Cardiac muscle cell (in vitro differentiated cells and primary cell): ENCODE measurements at regions not wholly inside any gene's neighbourhood (a gene's known extent, or its start where the extent isn't known, plus 50 kb on each side); places are given as distances from the start of the nearest gene placed in this dataset.

Experiments
- DNase-seq, 2 donors: peaks; one replicate each; pipeline versions ENCODE4 v3.0.0 to v3.0.0-alpha.2; 2010 to 2017; ENCODE audit warnings: low read depth in 1 of 2, low spot score in 1 of 2
- H3K27ac ChIP-seq: fragments of 200-600 bp; sonication (generic); 2 replicates; pipeline ENCODE4 v1.5.1; 2016
- H3K27me3 ChIP-seq: fragments of 200-600 bp; sonication (generic); 2 replicates; pipeline ENCODE4 v1.6.0; 2016; ENCODE audit warnings: control low read depth
- H3K36me3 ChIP-seq: fragments of 200-600 bp; sonication (generic); 2 replicates; pipeline ENCODE4 v1.5.1; 2016; ENCODE audit warnings: control low read depth
- H3K4me1 ChIP-seq: fragments of 200-600 bp; sonication (generic); 2 replicates; pipeline ENCODE4 v1.8.1; 2017; ENCODE audit warnings: low read depth, mild to moderate bottlenecking, mixed run types
- H3K4me3 ChIP-seq: fragments of 200-600 bp; sonication (generic); 2 replicates; pipeline ENCODE4 v1.5.1; 2016; ENCODE audit warnings: mild to moderate bottlenecking
- H3K9me3 ChIP-seq: fragments of 200-600 bp; sonication (generic); 2 replicates; pipeline ENCODE4 v1.5.1; 2017; ENCODE audit warnings: low read depth, mild to moderate bottlenecking, control low read depth
- CTCF ChIP-seq: IDR thresholded peaks from 2 replicates; pipeline ENCODE4 v1.5.1; 2012; ENCODE audit warnings: low read depth, mild to moderate bottlenecking, low read length

GRCh38 chr2:65715323-65715722, 282.9 kb upstream of the SPRED2 start:
- Histone ChIP-seq H3K9me3 (no peaks in the 10 kb centered on the region), H3K27ac (no peak overlapping the region), H3K4me3 (no peak overlapping the region), H3K27me3 (peaks cover 2% of the 10 kb centered on the region), H3K36me3 (no peaks in the 10 kb centered on the region), H3K4me1 (no peaks in the 10 kb centered on the region)
- no peak for TF ChIP-seq CTCF
- DNase-seq, result no peak

GRCh38 chr2:65714866-65715265, 282.5 kb upstream of the SPRED2 start:
- H3K36me3 ChIP-seq, result no peaks in the 10 kb centered on the region
- H3K4me1 ChIP-seq, result no peaks in the 10 kb centered on the region
- no peak overlapping the region for H3K4me3 ChIP-seq
- no peaks in the 10 kb centered on the region for H3K9me3 ChIP-seq
- TF ChIP-seq CTCF, result no peak
- no peak overlapping the region for H3K27ac ChIP-seq
- no peak for DNase-seq
- H3K27me3 ChIP-seq, result peaks cover 2% of the 10 kb centered on the region

GRCh38 chr2:65711863-65712262, 279.5 kb upstream of the SPRED2 start:
- Histone ChIP-seq H3K9me3 (no peaks in the 10 kb centered on the region), H3K36me3 (no peaks in the 10 kb centered on the region), H3K27me3 (no peaks in the 10 kb centered on the region), H3K4me1 (no peaks in the 10 kb centered on the region), H3K4me3 (no peak overlapping the region), H3K27ac (no peak overlapping the region)
- TF ChIP-seq CTCF, result no peak
- DNase-seq, result no peak

GRCh38 chr2:65710779-65711295, 278.4 kb upstream of the SPRED2 start:
- H3K27me3 ChIP-seq, result no peaks in the 10 kb centered on the region
- no peak overlapping the region for H3K4me3 ChIP-seq
- H3K4me1 ChIP-seq, result no peaks in the 10 kb centered on the region
- no peak overlapping the region for H3K27ac ChIP-seq
- DNase-seq, result peak; percentile 5 to 29
- no peaks in the 10 kb centered on the region for H3K9me3 ChIP-seq
- H3K36me3 ChIP-seq, result no peaks in the 10 kb centered on the region
- peak; percentile 22 for TF ChIP-seq CTCF

GRCh38 chr2:65710356-65710755, 278.0 kb upstream of the SPRED2 start:
- no peak for TF ChIP-seq CTCF
- Histone ChIP-seq H3K27ac (no peak overlapping the region), H3K4me1 (no peaks in the 10 kb centered on the region), H3K27me3 (no peaks in the 10 kb centered on the region), H3K9me3 (no peaks in the 10 kb centered on the region), H3K36me3 (no peaks in the 10 kb centered on the region), H3K4me3 (no peak overlapping the region)
- no peak for DNase-seq

- Histone ChIP-seq H3K4me1 (no peaks in the 10 kb centered on the region), H3K27ac (no peak overlapping the region), H3K36me3 (no peaks in the 10 kb centered on the region), H3K27me3 (no peaks in the 10 kb centered on the region), H3K4me3 (no peak overlapping the region), H3K9me3 (no peaks in the 10 kb centered on the region)
- no peak for TF ChIP-seq CTCF
- DNase-seq, result no peak
Measured at GRCh38 chr2:65708086-65708485, 275.7 kb upstream of the SPRED2 start.
